GM20431 (cell line): ENCODE measurements at regions not wholly inside any gene's neighbourhood (a gene's known extent, or its start where the extent isn't known, plus 50 kb on each side); places are given as distances from the start of the nearest gene placed in this dataset.

Experiments used
- in situ Hi-C: fragments of 300-500 bp; cut with MseI, MboI; formaldehyde crosslinking; loops from one replicate; pipeline ENCODE4 v1.15.0; 2020; ENCODE audit warnings: low sequenced_read_pairs; ENCODE audit not compliant: unreplicated experiment

- in situ Hi-C loops: no loop called here
These were observed 149.8 kb upstream of the WDR11 start for GRCh38 chr10:120701381-120701780.

DNA sequence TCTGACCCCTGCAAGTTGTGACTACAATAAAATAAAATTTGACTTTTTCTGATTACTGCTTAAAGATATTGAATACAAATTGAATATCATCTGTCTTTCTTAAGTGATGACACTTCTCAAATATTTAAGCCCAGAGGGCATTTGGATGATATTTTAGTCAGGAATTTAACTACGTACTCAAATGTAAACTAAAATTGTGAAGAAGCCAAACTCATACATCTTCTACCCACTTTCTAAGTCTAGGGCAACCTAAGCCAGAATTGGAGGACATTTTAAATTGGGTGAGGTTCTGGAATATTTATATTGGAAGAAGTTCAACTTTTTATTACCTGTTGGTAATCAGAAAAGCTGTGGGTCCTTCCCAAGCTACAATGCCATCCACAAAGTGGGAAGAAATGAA lies 149.1 kb upstream of the WDR11 start:
- in situ Hi-C loops: no loop called here

- in situ Hi-C loops: no loop called here
These were observed 145.9 kb upstream of the WDR11 start for GRCh38 chr10:120705309-120705708.

DNA sequence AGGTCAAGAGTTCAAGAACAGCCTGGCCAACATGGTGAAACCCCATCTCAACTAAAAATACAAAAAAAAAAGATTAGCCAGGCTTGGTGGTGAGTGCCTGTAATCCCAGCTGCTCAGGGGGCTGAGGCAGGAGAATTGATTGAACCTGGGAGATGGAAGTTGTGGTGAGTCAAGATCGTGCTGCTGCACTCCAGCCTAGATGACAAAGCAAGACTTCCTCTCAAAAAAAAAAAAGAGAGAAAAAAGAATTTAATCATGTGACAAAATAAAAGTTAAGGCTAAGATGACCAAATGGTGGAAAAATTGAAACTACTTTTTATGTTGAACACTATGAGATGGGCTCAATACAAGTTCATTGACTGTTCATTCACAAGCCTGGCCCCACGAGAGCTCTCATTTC lies 141.1 kb upstream of the WDR11 start:
- in situ Hi-C loops: no loop called here

DNA sequence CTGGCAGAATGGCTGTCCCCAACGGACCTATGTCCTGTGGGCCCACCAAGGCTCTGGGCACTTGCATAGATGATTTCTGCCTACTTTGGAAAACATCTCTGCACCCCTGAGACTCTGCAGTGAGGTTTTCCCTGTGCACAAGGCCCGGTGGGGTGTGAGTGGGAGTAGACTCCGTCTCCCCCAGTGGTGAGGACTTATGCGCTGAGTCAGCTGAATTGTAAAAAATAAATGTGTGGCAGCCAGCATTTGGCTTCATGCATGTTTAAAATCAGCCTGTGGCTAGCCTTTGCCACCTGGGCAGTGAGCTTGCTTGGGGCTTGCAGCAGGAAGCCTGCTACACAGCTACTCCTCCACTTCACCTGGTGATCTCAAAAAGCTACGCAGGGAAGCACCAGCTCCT lies 139.3 kb upstream of the WDR11 start:
- in situ Hi-C loops: no loop called here

- in situ Hi-C loops: no loop called here
These were observed 137.5 kb upstream of the WDR11 start for GRCh38 chr10:120713573-120714205.

DNA sequence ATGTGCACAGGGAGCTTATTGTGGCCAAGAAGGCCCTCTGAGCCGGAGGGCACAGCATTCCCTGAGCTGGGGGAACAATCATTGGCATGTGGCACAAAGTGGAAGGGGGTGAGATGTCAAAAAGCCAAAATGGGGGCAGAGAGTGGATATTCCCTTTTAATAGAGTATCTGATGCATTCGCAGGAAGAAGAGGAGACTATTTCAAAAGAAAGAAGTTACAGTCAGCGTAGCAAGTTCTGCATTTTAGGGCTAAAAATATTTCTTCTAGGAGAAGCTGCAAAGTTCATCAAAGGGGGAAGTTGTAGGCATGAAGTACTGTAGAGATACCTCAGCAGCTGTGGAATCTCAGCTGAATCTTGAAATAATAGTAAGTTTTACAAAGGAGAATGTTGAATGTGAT lies 136.0 kb upstream of the WDR11 start:
- in situ Hi-C loops: no loop called here

GRCh38 chr10:120719333-120719732 lies 131.8 kb upstream of the WDR11 start:
- in situ Hi-C loops: no loop called here

- in situ Hi-C loops: no loop called here
These were observed 124.2 kb upstream of the WDR11 start for GRCh38 chr10:120727001-120727400.

DNA sequence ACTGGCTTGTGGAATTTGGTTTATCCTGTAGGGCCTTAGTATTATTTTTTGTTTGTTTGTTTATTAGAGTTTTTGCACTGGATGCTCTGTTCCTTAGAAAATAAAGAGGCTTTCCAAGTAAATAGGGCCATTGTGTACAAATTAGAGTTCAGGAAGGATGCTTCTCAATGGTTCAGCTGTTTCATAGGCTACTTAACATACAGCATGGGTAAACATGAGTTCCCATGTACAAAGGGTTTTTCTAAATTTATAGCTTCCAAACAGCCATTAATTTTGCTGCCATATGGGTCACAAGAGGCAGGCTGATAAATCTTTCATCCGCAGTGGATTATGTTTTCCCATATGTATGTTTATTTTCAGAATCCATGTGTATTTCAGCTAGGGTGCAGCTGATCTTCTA lies 121.6 kb upstream of the WDR11 start:
- in situ Hi-C loops: no loop called here

- in situ Hi-C loops: loop anchor here (10.0 kb wide), 1 partner anchor 307 kb away; no protein-coding TSS in a partner anchor
These were observed 119.1 kb upstream of the WDR11 start for GRCh38 chr10:120732067-120732466.

GRCh38 chr10:120732643-120733313 lies 118.4 kb upstream of the WDR11 start:
- in situ Hi-C loops: loop anchor here (10.0 kb wide), 1 partner anchor 308 kb away; no protein-coding TSS in a partner anchor

DNA sequence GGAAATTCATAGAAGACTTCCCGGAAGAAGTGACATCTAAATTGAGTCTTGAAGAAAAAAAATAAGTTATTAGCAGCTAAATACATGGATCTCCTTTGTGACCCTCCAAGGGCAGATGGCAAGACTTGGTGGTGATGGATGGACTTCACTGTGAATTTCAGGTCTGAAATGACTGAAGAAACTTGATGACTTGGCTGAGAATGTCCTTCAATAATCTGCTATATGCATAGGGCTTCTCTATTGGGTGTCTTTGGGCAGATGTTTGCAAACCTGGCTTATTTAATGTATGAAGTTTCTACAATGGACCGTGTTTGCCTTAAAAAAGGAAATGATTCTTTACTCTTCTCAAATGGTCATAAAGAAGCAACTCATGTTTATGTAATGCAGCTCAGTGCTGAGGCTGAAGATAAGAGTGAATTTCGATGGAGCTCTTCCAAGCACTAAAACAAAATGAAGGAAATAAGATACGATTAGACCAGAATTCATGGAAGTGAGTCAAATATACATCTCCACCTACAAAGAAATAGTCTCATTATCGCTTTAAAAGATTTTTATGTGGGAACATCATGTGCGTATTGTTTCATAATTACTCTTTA lies 116.6 kb upstream of the WDR11 start:
- in situ Hi-C loops: loop anchor here (10.0 kb wide), 1 partner anchor 310 kb away; no protein-coding TSS in a partner anchor

GRCh38 chr10:120735315-120735714 lies 115.8 kb upstream of the WDR11 start:
- in situ Hi-C loops: loop anchor here (10.0 kb wide), 1 partner anchor 311 kb away; no protein-coding TSS in a partner anchor

DNA sequence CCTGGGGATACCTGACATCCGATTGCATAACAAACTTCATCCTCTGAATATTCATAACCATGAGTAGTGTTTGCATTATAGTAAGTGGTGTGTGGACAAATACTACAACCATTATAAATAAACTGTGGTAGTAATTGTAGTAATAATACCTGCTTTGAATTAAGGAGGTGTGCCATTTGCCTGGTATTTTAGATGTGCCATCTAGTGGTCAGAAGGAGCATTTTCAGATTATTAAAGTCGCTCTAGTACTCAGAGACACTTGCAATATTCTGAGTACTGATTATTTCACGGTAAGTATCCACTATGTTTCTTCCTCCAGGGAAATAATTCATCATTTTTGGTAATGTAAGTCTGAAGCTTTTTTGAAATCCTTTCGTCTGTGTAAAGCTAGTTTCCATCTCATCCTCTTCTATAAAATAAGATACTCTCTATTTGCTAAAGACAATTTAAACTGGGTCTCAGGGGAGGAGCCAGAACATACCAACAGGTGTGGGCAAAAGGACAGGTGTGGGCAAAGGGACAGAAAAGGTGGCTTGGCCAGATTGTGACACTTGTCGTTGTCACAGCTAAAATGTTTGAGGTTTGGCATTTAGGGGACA lies 115.3 kb upstream of the WDR11 start:
- in situ Hi-C loops: loop anchor here (10.0 kb wide), 1 partner anchor 311 kb away; no protein-coding TSS in a partner anchor

GRCh38 chr10:120736377-120736776 lies 114.8 kb upstream of the WDR11 start:
- in situ Hi-C loops: loop anchor here (10.0 kb wide), 1 partner anchor 312 kb away; no protein-coding TSS in a partner anchor

- in situ Hi-C loops: loop anchor here (10.0 kb wide), 1 partner anchor 314 kb away; no protein-coding TSS in a partner anchor
These were observed 112.5 kb upstream of the WDR11 start for GRCh38 chr10:120738658-120739057.

DNA sequence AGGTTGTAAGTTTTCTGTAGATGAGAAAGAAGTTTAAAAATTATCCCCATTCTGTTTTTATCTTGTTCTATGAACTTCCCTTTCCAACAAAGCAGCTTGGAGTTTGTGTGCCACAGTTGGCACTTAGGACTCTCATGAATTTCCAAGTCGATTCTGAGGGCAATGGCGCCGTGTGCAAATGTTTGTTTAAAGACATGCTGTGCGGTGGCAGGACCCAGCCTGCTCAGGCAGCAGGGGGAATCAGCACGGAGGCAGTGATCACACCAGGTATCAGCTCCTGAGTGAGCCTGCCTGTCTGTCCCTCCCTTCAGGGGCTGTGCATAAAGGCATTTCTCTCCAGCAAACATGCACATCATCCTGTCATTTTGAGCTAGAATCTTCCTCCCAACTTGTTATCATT lies 109.8 kb upstream of the WDR11 start:
- in situ Hi-C loops: no loop called here

DNA sequence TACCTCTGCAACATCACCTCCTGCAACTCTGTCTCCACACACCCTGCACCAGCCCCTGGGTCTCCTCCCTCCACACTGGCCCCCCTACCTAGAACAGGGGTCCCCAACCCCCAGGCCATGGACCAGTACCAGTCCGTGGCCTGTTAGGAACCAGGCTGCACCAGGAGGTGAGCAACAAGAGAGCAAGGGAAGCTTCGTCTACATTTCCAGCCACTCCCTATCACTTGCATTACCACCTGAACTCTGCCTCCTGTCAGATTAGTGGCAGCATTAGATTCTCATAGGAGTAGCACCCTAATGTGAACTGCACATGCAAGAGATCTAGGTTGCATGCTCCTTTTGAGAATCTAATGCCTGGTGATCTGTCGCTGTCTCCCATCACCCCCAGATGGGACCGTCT lies 108.8 kb upstream of the WDR11 start:
- in situ Hi-C loops: no loop called here

DNA sequence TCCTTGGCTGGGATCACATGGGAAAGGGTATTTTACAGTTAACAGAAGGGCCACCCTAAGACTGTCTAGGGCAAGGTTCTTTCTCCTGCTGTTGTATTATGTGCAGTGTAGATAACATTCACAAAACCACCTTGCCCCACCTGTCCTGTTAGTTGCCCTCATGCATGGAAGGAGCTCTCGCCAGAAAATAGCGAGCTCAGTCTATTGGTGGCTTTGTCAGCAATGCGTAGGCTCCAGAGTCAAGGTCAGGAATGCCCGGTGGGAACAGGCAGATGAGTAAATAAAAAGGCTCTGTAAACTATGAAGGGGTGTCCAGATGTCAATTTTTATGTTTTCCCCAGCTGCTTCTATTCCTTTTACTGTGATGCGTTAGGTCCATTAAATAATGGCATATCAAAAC lies 107.1 kb upstream of the WDR11 start:
- in situ Hi-C loops: no loop called here
